ENCODE measurements at regions not wholly inside any gene's neighbourhood (a gene's known extent, or its start where the extent isn't known, plus 50 kb on each side); places are given as distances from the start of the nearest gene placed in this dataset.

DNA sequence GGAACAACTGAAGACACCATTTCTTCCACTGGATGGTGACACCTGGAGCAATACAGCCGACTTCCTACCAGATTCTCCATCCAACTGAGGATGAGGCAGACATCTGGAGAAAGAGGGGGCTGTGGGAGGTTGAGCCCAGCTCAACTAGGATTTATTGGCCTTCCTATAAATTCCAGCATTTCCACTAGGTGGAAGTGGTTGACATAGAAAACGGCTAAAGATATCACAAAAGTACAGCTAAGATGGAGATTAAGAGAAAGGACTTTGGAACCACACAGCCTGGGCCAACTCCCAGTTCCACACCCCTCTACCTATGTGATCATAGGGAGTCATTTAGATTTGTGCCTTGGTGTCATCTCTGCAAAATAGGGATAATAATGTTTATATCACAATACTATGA, 61.3 kb upstream of the CAV2 start:
- Histone ChIP-seq H3K4ac (ENCODE audit: low read length) (no peak overlapping the region), H4K8ac (ENCODE audit: low read depth, low read length) (no peak overlapping the region), H3K9me3 (replicated peaks in 1 of 2; ENCODE audit: control insufficient read depth in 2 of 2, insufficient read depth in 1 of 2, low read depth in 1 of 2, low read length in 2 of 2) (no peaks in the 10 kb centered on the region), H4K91ac (ENCODE audit: low read depth, low read length, poor library complexity) (no peak overlapping the region), H2BK120ac (ENCODE audit: low read depth, low read length) (no peak overlapping the region), H2BK15ac (ENCODE audit: low read length) (no peak overlapping the region), H3K27ac (replicated peaks; ENCODE audit: low read length) (no peak overlapping the region), H3K36me3 (replicated peaks in 1 of 2; ENCODE audit: control insufficient read depth in 2 of 2, insufficient read depth in 2 of 2, low read length in 2 of 2) (no peaks in the 10 kb centered on the region), H3K4me1 (ENCODE audit: control insufficient read depth in 2 of 2, insufficient read depth in 1 of 2, low read depth in 1 of 2, low read length in 2 of 2) (no peaks in the 10 kb centered on the region), H2BK12ac (ENCODE audit: low read length) (no peak overlapping the region), H3K27me3 (ENCODE audit: control insufficient read depth in 3 of 3, insufficient read depth in 3 of 3, low read depth in 1 of 3, low read length in 3 of 3) (no peaks in the 10 kb centered on the region), H2AFZ (ENCODE audit: low read length) (no peak overlapping the region), H3K4me3 (ENCODE audit: low read length in 2 of 2) (no peak overlapping the region), H2BK5ac (ENCODE audit: low read length) (no peak overlapping the region), H3K18ac (ENCODE audit: low read length) (no peak overlapping the region), H3K4me2 (ENCODE audit: insufficient read depth, low read length, poor library complexity, severe bottlenecking) (no peak overlapping the region), H3K14ac (ENCODE audit: low read length) (no peak overlapping the region), H3K9ac (ENCODE audit: low read depth, low read length, poor library complexity) (no peak overlapping the region), H2AK5ac (ENCODE audit: low read depth, low read length) (no peak overlapping the region), H3K79me1 (ENCODE audit: low read depth, low read length) (no peaks in the 10 kb centered on the region), H3K23ac (ENCODE audit: low read depth, low read length, poor library complexity) (no peak overlapping the region)
- DNase-seq (ENCODE audit: low spot score): no peak
- WGBS, 2 donors (ENCODE audit: extremely low coverage in 2 of 2, insufficient read length in 2 of 2, insufficient replicate concordance in 1 of 2): no CpG with 5 or more reads among the region's 2 CpGs

DNA sequence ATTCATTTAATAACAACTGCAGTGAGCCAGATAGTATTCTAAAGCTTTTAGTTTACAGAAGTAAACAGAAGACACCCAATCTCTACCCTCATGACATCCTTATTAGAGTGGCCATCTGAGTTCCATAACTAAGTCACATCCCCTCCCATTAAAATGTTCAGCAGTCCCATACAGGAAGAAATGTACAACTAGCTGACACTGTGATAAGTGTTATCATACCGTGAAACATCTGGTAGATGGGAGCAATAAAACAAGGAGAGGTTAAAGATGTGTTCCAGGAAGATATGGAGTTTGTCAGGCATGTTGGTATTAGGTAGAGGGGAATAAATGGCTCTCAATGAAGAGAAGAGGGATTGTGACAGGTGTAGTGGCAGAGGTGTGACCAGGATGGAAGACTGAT, 60.5 kb upstream of the CAV2 start:
- H2BK12ac ChIP-seq (ENCODE audit: low read length): no peak overlapping the region
- no peak overlapping the region for H2BK15ac ChIP-seq (ENCODE audit: low read length)
- no peaks in the 10 kb centered on the region for H3K36me3 ChIP-seq (replicated peaks in 1 of 2; ENCODE audit: control insufficient read depth in 2 of 2, insufficient read depth in 2 of 2, low read length in 2 of 2)
- H3K14ac ChIP-seq (ENCODE audit: low read length): no peak overlapping the region
- no peak overlapping the region for H2AK5ac ChIP-seq (ENCODE audit: low read depth, low read length)
- no peaks in the 10 kb centered on the region for H3K9me3 ChIP-seq (replicated peaks in 1 of 2; ENCODE audit: control insufficient read depth in 2 of 2, insufficient read depth in 1 of 2, low read depth in 1 of 2, low read length in 2 of 2)
- H2BK120ac ChIP-seq (ENCODE audit: low read depth, low read length): no peak overlapping the region
- no peak overlapping the region for H2AFZ ChIP-seq (ENCODE audit: low read length)
- no peaks in the 10 kb centered on the region for H3K79me1 ChIP-seq (ENCODE audit: low read depth, low read length)
- no peaks in the 10 kb centered on the region for H3K4me1 ChIP-seq (ENCODE audit: control insufficient read depth in 2 of 2, insufficient read depth in 1 of 2, low read depth in 1 of 2, low read length in 2 of 2)
- H2BK5ac ChIP-seq (ENCODE audit: low read length): no peak overlapping the region
- H3K27ac ChIP-seq (replicated peaks; ENCODE audit: low read length): no peak overlapping the region
- no peak overlapping the region for H3K9ac ChIP-seq (ENCODE audit: low read depth, low read length, poor library complexity)
- no peak overlapping the region for H3K4me2 ChIP-seq (ENCODE audit: insufficient read depth, low read length, poor library complexity, severe bottlenecking)
- no peak overlapping the region for H3K18ac ChIP-seq (ENCODE audit: low read length)
- no peaks in the 10 kb centered on the region for H3K27me3 ChIP-seq (ENCODE audit: control insufficient read depth in 3 of 3, insufficient read depth in 3 of 3, low read depth in 1 of 3, low read length in 3 of 3)
- H3K23ac ChIP-seq (ENCODE audit: low read depth, low read length, poor library complexity): no peak overlapping the region
- no peak overlapping the region for H4K91ac ChIP-seq (ENCODE audit: low read depth, low read length, poor library complexity)
- no peak overlapping the region for H3K4me3 ChIP-seq (ENCODE audit: low read length in 2 of 2)
- no peak for DNase-seq (ENCODE audit: low spot score)
- no CpG with 5 or more reads among the region's 1 CpG for WGBS, 2 donors (ENCODE audit: extremely low coverage in 2 of 2, insufficient read length in 2 of 2, insufficient replicate concordance in 1 of 2)
- H3K4ac ChIP-seq (ENCODE audit: low read length): no peak overlapping the region
- no peak overlapping the region for H4K8ac ChIP-seq (ENCODE audit: low read depth, low read length)

DNA sequence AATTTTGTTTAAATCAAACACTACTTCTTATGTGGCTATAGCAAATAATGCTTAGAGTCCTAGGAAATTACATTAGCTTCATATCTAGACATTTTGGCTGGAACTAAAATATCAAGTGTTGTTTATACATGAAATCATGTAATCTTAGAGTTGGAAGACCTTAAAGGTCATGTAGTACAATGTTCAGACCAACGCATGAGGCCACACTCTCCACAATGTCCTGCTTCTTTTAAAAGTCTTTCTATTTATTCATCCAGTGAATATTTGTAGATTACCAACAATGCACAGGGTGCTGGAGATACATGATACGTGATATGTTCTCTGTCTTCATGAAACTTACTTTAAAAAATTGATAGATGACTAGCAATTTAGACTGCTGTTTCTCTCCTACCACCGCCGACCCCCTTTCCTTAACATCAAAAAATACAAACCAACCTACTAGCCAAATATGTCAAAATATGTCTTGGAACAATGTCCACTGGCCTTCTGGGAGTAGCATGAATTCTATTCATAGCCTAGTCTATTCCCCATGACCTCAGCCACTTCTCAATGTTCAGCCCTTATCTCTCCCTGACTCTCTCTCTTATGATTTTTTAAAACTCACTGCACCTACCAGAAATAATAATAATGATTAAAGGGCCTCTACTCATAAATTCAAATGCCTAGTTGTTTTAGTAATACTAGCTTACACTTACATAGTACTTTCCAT, 59.5 kb upstream of the CAV2 start:
- no peaks in the 10 kb centered on the region for H3K79me1 ChIP-seq (ENCODE audit: low read depth, low read length)
- no peak overlapping the region for H3K27ac ChIP-seq (replicated peaks; ENCODE audit: low read length)
- H2AFZ ChIP-seq (ENCODE audit: low read length): no peak overlapping the region
- H3K18ac ChIP-seq (ENCODE audit: low read length): no peak overlapping the region
- no peak overlapping the region for H3K4me3 ChIP-seq (ENCODE audit: low read length in 2 of 2)
- no peak overlapping the region for H4K91ac ChIP-seq (ENCODE audit: low read depth, low read length, poor library complexity)
- no peak overlapping the region for H2BK5ac ChIP-seq (ENCODE audit: low read length)
- H3K27me3 ChIP-seq (ENCODE audit: control insufficient read depth in 3 of 3, insufficient read depth in 3 of 3, low read depth in 1 of 3, low read length in 3 of 3): no peaks in the 10 kb centered on the region
- H3K4ac ChIP-seq (ENCODE audit: low read length): no peak overlapping the region
- no peak overlapping the region for H4K8ac ChIP-seq (ENCODE audit: low read depth, low read length)
- no peak overlapping the region for H3K23ac ChIP-seq (ENCODE audit: low read depth, low read length, poor library complexity)
- no peaks in the 10 kb centered on the region for H3K9me3 ChIP-seq (replicated peaks in 1 of 2; ENCODE audit: control insufficient read depth in 2 of 2, insufficient read depth in 1 of 2, low read depth in 1 of 2, low read length in 2 of 2)
- H3K14ac ChIP-seq (ENCODE audit: low read length): no peak overlapping the region
- no peak overlapping the region for H2BK120ac ChIP-seq (ENCODE audit: low read depth, low read length)
- H3K36me3 ChIP-seq (replicated peaks in 1 of 2; ENCODE audit: control insufficient read depth in 2 of 2, insufficient read depth in 2 of 2, low read length in 2 of 2): no peaks in the 10 kb centered on the region
- WGBS, 2 donors (ENCODE audit: extremely low coverage in 2 of 2, insufficient read length in 2 of 2, insufficient replicate concordance in 1 of 2): no CpG with 5 or more reads among the region's 4 CpGs
- no peak overlapping the region for H2BK15ac ChIP-seq (ENCODE audit: low read length)
- no peak for DNase-seq (ENCODE audit: low spot score)
- H3K4me2 ChIP-seq (ENCODE audit: insufficient read depth, low read length, poor library complexity, severe bottlenecking): no peak overlapping the region
- H2AK5ac ChIP-seq (ENCODE audit: low read depth, low read length): no peak overlapping the region
- H3K4me1 ChIP-seq (ENCODE audit: control insufficient read depth in 2 of 2, insufficient read depth in 1 of 2, low read depth in 1 of 2, low read length in 2 of 2): no peaks in the 10 kb centered on the region
- H2BK12ac ChIP-seq (ENCODE audit: low read length): no peak overlapping the region
- H3K9ac ChIP-seq (ENCODE audit: low read depth, low read length, poor library complexity): no peak overlapping the region

- no peaks in the 10 kb centered on the region for H3K79me1 ChIP-seq (ENCODE audit: low read depth, low read length)
- DNase-seq (ENCODE audit: low spot score): no peak
- no peaks in the 10 kb centered on the region for H3K36me3 ChIP-seq (replicated peaks in 1 of 2; ENCODE audit: control insufficient read depth in 2 of 2, insufficient read depth in 2 of 2, low read length in 2 of 2)
- H3K18ac ChIP-seq (ENCODE audit: low read length): no peak overlapping the region
- no peak overlapping the region for H2BK120ac ChIP-seq (ENCODE audit: low read depth, low read length)
- H3K4me1 ChIP-seq (ENCODE audit: control insufficient read depth in 2 of 2, insufficient read depth in 1 of 2, low read depth in 1 of 2, low read length in 2 of 2): no peaks in the 10 kb centered on the region
- H3K4me2 ChIP-seq (ENCODE audit: insufficient read depth, low read length, poor library complexity, severe bottlenecking): no peak overlapping the region
- H2AK5ac ChIP-seq (ENCODE audit: low read depth, low read length): no peak overlapping the region
- no peak overlapping the region for H3K27ac ChIP-seq (replicated peaks; ENCODE audit: low read length)
- H3K9ac ChIP-seq (ENCODE audit: low read depth, low read length, poor library complexity): no peak overlapping the region
- no peaks in the 10 kb centered on the region for H3K27me3 ChIP-seq (ENCODE audit: control insufficient read depth in 3 of 3, insufficient read depth in 3 of 3, low read depth in 1 of 3, low read length in 3 of 3)
- no peak overlapping the region for H2AFZ ChIP-seq (ENCODE audit: low read length)
- no peaks in the 10 kb centered on the region for H3K9me3 ChIP-seq (replicated peaks in 1 of 2; ENCODE audit: control insufficient read depth in 2 of 2, insufficient read depth in 1 of 2, low read depth in 1 of 2, low read length in 2 of 2)
- H4K91ac ChIP-seq (ENCODE audit: low read depth, low read length, poor library complexity): no peak overlapping the region
- H3K23ac ChIP-seq (ENCODE audit: low read depth, low read length, poor library complexity): no peak overlapping the region
- WGBS, 2 donors (ENCODE audit: extremely low coverage in 2 of 2, insufficient read length in 2 of 2, insufficient replicate concordance in 1 of 2): no CpG with 5 or more reads among the region's 4 CpGs
- H4K8ac ChIP-seq (ENCODE audit: low read depth, low read length): no peak overlapping the region
- no peak overlapping the region for H2BK12ac ChIP-seq (ENCODE audit: low read length)
- no peak overlapping the region for H2BK15ac ChIP-seq (ENCODE audit: low read length)
- no peak overlapping the region for H2BK5ac ChIP-seq (ENCODE audit: low read length)
- no peak overlapping the region for H3K14ac ChIP-seq (ENCODE audit: low read length)
- no peak overlapping the region for H3K4ac ChIP-seq (ENCODE audit: low read length)
- no peak overlapping the region for H3K4me3 ChIP-seq (ENCODE audit: low read length in 2 of 2)
Observed at GRCh38 chr7:116441534-116441933, 58.0 kb upstream of the CAV2 start.

All from neuronal stem cell (in vitro differentiated cells).